Peyer's patch (tissue), 4 donors: ENCODE measurements at regions not wholly inside any gene's neighbourhood (a gene's known extent, or its start where the extent isn't known, plus 50 kb on each side); places are given as distances from the start of the nearest gene placed in this dataset.
A peak's percentile ranks its signal among the peaks of the same experiment; 100 is the strongest.

Source experiments
- DNase-seq, 3 donors: peaks; one replicate each; pipeline ENCODE4 v3.0.0-alpha.2; 2017 to 2019
- H3K27ac ChIP-seq, 4 donors: fragments of 200-600 bp; sonication (generic); one replicate each; pipeline ENCODE4 v1.5.1; 2016 to 2019
- H3K27me3 ChIP-seq, 2 donors: fragments of 200-600 bp; sonication (generic); one replicate each; pipeline ENCODE4 v1.5.1; 2019
- H3K36me3 ChIP-seq, 3 donors: fragments of 200-600 bp; sonication (generic); one replicate each; pipeline ENCODE4 v1.5.1; 2016 to 2019
- H3K4me1 ChIP-seq, 4 donors: fragments of 200-600 bp; sonication (generic); one replicate each; pipeline ENCODE4 v1.5.1; 2016 to 2019
- H3K4me3 ChIP-seq, 4 donors: fragments of 200-600 bp; sonication (generic); 1 replicate in 3 of 4; 2 replicates in 1 of 4; pipeline ENCODE4 v1.5.1; 2016 to 2019; ENCODE audit warnings: mild to moderate bottlenecking in 1 of 4
- H3K9me3 ChIP-seq, 4 donors: fragments of 200-600 bp; sonication (generic); one replicate each; pipeline ENCODE4 v1.5.1; 2016 to 2019; ENCODE audit warnings: mild to moderate bottlenecking in 1 of 4
- POLR2A ChIP-seq, 2 donors: fragments of 450-650 bp; IDR thresholded peaks; one replicate each; pipeline ENCODE4 v1.5.1; 2017; ENCODE audit warnings: antibody characterized with exemption in 2 of 2, mild to moderate bottlenecking in 2 of 2, moderate library complexity in 2 of 2
- TF ChIP-seq, protein P1 (sequence below), 6 experiments: fragments of 450-650 bp in 4 of 6; fragments of 200-600 bp in 2 of 6; sonication (generic) in 1 of 6; IDR thresholded peaks; one replicate each; pipeline ENCODE4 v1.5.1; 2017 to 2019; ENCODE audit warnings: antibody characterized with exemption in 6 of 6, mild to moderate bottlenecking in 3 of 6, moderate library complexity in 1 of 6

DNA sequence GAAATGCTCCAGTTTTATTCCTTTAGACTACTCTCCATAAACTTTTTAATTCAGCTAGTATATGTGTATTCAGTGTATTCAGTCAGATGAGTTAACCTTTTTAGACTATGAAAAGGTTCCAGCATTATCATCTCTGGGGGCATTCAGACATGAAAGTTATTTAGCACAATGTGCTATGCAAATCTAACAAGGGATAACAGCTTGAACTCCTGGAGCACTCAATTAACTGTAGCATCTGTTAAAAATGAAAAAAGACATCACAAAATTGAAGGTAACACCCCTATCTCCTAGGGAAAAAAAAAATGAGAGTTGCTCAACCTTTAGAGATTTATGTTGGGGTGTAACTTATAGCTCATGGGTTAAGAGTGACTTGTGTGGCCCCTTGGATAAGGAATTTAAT, 211.5 kb downstream of the PHLDA1 start:
- H3K9me3 ChIP-seq = no peaks in the 10 kb centered on the region
- no peaks in the 10 kb centered on the region for H3K27me3 ChIP-seq
- peak overlapping the region in 1 of 4 donors; percentile 16 for H3K27ac ChIP-seq
- TF ChIP-seq, protein P1, sequence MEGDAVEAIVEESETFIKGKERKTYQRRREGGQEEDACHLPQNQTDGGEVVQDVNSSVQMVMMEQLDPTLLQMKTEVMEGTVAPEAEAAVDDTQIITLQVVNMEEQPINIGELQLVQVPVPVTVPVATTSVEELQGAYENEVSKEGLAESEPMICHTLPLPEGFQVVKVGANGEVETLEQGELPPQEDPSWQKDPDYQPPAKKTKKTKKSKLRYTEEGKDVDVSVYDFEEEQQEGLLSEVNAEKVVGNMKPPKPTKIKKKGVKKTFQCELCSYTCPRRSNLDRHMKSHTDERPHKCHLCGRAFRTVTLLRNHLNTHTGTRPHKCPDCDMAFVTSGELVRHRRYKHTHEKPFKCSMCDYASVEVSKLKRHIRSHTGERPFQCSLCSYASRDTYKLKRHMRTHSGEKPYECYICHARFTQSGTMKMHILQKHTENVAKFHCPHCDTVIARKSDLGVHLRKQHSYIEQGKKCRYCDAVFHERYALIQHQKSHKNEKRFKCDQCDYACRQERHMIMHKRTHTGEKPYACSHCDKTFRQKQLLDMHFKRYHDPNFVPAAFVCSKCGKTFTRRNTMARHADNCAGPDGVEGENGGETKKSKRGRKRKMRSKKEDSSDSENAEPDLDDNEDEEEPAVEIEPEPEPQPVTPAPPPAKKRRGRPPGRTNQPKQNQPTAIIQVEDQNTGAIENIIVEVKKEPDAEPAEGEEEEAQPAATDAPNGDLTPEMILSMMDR (IDR thresholded peaks at IDR 0.05) = no peak
- no peak for TF ChIP-seq POLR2A (IDR thresholded peaks at IDR 0.05)
- no peak for DNase-seq
- no peaks in the 10 kb centered on the region for H3K4me1 ChIP-seq
- no peak overlapping the region for H3K4me3 ChIP-seq
- no peaks in the 10 kb centered on the region for H3K36me3 ChIP-seq

DNA sequence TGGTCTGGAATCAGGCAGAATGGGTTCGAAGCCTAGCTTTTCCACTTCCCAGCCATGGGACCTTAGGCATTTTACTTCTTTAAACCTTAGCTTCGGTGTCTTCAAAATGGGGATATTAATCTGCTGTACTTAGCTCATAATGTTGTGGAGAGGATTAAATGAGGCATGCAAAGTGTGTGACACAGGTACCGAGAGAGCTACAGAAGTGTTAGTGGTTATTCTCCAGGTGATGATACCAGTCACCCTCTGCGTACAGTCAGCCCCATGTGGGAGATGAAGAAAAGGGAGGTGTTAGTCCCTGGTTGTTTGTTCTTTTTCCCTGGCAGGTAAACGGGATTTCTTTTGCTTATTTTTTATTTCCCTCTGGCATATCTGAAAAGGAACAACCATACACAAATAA, 212.1 kb downstream of the PHLDA1 start:
- TF ChIP-seq, protein P1 (IDR thresholded peaks at IDR 0.05) = no peak
- no peak for TF ChIP-seq POLR2A (IDR thresholded peaks at IDR 0.05)
- no peaks in the 10 kb centered on the region for H3K27me3 ChIP-seq
- no peaks in the 10 kb centered on the region for H3K9me3 ChIP-seq
- H3K27ac ChIP-seq = no peak overlapping the region
- DNase-seq = no peak
- H3K36me3 ChIP-seq = no peaks in the 10 kb centered on the region
- peaks cover 0 to 4% (median 0%) of the 10 kb centered on the region in 4 donors for H3K4me1 ChIP-seq
- no peak overlapping the region for H3K4me3 ChIP-seq

DNA sequence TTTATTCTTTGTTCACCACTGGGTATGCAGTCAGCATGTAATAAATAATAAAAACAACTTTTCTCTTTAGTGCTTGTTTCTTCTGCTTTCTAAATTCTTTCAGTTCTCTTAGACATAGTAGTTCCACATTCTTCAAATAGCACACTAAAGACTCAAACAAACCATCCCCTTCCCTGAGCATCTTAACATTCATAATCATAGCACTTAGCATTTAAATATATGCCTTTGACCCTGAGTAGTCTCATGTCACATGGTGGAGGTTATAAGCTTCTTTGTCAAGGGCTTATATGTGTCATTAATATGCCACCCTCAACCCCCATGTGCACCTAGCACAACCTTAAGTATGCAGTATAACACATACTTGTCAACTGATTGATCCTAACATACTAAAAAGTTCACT, 212.7 kb downstream of the PHLDA1 start:
- no peaks in the 10 kb centered on the region for H3K9me3 ChIP-seq
- no peak for DNase-seq
- TF ChIP-seq POLR2A (IDR thresholded peaks at IDR 0.05) = no peak
- TF ChIP-seq, protein P1 (IDR thresholded peaks at IDR 0.05) = no peak

DNA sequence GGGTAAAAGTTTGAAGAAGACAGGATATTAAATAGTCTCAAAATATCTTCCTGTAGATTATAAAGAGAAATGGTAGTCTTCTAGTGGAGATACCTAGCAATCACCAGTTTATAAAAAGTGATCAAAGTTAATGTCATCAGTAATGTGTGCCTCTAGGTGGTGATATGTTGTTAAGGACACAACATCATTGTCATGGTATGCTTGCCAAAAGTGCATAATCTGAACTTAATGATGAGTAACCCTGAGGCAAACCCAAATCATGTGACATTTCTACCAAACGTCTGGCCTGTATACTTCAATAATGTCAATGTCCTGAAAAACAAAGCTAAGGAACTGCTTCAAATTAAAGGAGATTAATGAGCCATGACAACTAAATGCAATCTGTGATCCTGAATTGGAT, 214.7 kb downstream of the PHLDA1 start:
- no peaks in the 10 kb centered on the region for H3K9me3 ChIP-seq
- no peak for DNase-seq
- TF ChIP-seq, protein P1 (IDR thresholded peaks at IDR 0.05) = peak in 3 of 6 experiments; percentile 13 to 49 (median 33)
- no peak for TF ChIP-seq POLR2A (IDR thresholded peaks at IDR 0.05)
- H3K4me3 ChIP-seq = no peak overlapping the region
- no peak overlapping the region for H3K27ac ChIP-seq
- H3K27me3 ChIP-seq = no peaks in the 10 kb centered on the region
- peaks cover 0 to 5% (median 0%) of the 10 kb centered on the region in 4 donors for H3K4me1 ChIP-seq
- no peaks in the 10 kb centered on the region for H3K36me3 ChIP-seq

More for the DNA sequence above, 212.7 kb downstream of the PHLDA1 start:
- peaks cover 0 to 5% (median 0%) of the 10 kb centered on the region in 4 donors for H3K4me1 ChIP-seq
- no peak overlapping the region for H3K27ac ChIP-seq
- no peaks in the 10 kb centered on the region for H3K36me3 ChIP-seq
- H3K4me3 ChIP-seq = no peak overlapping the region
- H3K27me3 ChIP-seq = no peaks in the 10 kb centered on the region

DNA sequence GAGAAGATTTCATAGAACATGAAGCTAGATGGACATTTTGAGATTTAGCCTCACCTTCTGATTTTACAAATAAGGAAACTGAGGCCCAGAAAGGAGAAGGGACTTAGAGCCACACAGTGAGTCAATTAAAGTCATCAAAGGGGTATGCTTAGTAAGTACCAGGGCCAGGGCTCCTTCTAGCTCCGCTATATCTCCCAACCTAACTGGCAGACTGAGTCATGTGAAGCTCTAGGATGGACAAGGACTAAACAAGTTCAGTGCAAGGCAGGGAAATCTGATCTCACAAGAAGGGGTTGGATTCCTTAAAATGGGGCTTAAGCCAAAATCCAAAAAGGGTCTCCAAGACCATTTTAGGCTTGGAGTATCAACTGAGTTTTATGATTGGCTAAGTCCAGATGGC, 215.8 kb downstream of the PHLDA1 start:
- Histone ChIP-seq H3K4me1 (peaks cover 0 to 5% (median 0%) of the 10 kb centered on the region in 4 donors), H3K27me3 (no peaks in the 10 kb centered on the region), H3K4me3 (no peak overlapping the region), H3K27ac (peak overlapping the region in 2 of 4 donors; percentile 19 to 68), H3K36me3 (no peaks in the 10 kb centered on the region), H3K9me3 (no peaks in the 10 kb centered on the region)
- TF ChIP-seq POLR2A (IDR thresholded peaks at IDR 0.05) = no peak
- TF ChIP-seq, protein P1 (IDR thresholded peaks at IDR 0.05) = no peak
- DNase-seq = no peak
